ENCODE measurements at regions not wholly inside any gene's neighbourhood (a gene's known extent, or its start where the extent isn't known, plus 50 kb on each side); places are given as distances from the start of the nearest gene placed in this dataset.

- no peak for TF ChIP-seq CTCF (IDR thresholded peaks at IDR 0.05; ENCODE audit: insufficient read depth, low read depth, low read length)
- DNase-seq (ENCODE audit: low read depth) = peak; percentile 12
- no peak overlapping the region for H3K4me3 ChIP-seq (ENCODE audit: low read depth, low read length)
Observed at GRCh38 chr1:219792337-219793021, 135.9 kb downstream of the SLC30A10 start.

GRCh38 chr1:219791766-219792165 lies 136.6 kb downstream of the SLC30A10 start:
- H3K4me3 ChIP-seq (ENCODE audit: low read depth, low read length) = no peak overlapping the region
- DNase-seq (ENCODE audit: low read depth) = no peak
- no peak for TF ChIP-seq CTCF (IDR thresholded peaks at IDR 0.05; ENCODE audit: insufficient read depth, low read depth, low read length)

GRCh38 chr1:219790834-219791615 lies 137.3 kb downstream of the SLC30A10 start:
- no peak for DNase-seq (ENCODE audit: low read depth)
- TF ChIP-seq CTCF (IDR thresholded peaks at IDR 0.05; ENCODE audit: insufficient read depth, low read depth, low read length) = no peak
- H3K4me3 ChIP-seq (ENCODE audit: low read depth, low read length) = no peak overlapping the region

DNA sequence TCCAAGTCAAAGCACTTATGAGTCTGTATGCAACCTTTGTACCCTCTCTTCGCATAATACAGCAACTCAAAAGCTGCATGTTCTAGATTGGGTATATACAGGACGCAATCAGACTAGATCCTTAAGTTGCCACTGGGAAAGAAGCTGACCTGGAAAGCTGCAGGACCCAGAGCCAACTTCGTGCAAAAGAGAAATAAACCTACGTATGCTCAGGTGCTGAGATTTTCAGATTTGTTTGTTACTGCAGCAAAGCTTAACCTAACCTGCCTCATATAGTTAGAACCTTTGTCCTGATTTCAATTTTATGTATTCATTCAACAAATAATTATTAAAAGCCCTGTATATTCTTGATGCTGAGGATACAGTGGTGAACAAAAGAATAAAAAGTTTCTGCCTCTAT lies 139.7 kb downstream of the SLC30A10 start:
- no peak for DNase-seq (ENCODE audit: low read depth)
- TF ChIP-seq CTCF (IDR thresholded peaks at IDR 0.05; ENCODE audit: insufficient read depth, low read depth, low read length) = no peak
- H3K4me3 ChIP-seq (ENCODE audit: low read depth, low read length) = no peak overlapping the region

DNA sequence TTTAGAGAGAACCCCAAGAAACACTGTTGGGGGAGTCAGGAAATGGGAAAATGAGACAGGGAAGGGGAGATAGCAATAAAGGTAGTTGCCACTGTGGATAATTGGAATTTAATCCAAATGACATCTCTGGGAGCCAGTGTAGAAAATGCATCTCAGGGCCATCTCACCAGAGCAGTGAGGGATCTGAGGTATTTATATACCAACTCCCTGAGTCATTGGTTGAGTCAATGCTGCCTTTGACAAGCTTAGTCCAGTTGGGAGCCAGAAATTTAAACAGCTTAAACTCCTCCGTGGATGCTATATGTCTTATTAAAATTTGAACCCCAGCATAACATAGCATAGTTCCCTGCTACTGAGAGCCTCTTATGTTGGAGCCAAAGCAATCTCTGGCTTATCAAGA lies 140.3 kb downstream of the SLC30A10 start:
- DNase-seq (ENCODE audit: low read depth) = no peak
- no peak overlapping the region for H3K4me3 ChIP-seq (ENCODE audit: low read depth, low read length)
- no peak for TF ChIP-seq CTCF (IDR thresholded peaks at IDR 0.05; ENCODE audit: insufficient read depth, low read depth, low read length)

DNA sequence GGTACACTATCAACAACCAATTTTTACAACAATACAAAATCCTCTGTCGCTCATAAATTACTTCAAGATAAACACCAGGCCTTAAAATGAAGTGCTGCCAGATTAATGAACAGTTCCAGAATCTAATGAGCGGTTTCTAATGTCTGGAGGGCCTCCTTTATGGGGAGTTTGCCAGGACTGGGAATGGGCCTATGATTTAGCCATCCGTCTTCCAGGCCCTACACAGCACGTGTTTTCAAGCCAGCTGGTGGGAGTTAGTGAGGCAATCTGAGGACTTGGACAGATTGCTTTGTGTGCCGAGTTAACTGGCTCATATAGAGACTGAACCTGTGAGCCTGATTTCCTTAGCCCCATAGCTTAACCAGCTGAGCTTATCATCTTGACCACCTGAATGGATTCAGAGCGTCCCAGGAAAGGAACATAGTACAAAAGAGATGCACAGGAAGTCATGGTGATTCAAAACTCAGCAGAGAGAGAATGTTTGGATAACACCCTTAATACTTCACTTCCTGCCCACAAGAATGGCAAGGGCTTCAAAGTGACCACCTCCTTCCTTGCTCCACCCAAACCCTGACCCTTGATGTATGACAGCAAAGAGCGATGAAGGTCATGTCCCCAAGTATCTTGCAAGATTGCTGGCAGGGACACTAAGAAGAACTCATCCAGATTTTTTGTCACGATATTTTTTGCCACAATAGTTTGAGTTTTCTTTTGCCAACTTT lies 143.5 kb downstream of the SLC30A10 start:
- TF ChIP-seq CTCF (IDR thresholded peaks at IDR 0.05; ENCODE audit: insufficient read depth, low read depth, low read length) = no peak
- H3K4me3 ChIP-seq (ENCODE audit: low read depth, low read length) = no peak overlapping the region

More for the DNA sequence above, 143.5 kb downstream of the SLC30A10 start:
- peak; percentile 13 for DNase-seq (ENCODE audit: low read depth)

Data from fibroblast of villous mesenchyme (primary cell).